Aorta (tissue), 5 donors: ENCODE measurements at regions not wholly inside any gene's neighbourhood (a gene's known extent, or its start where the extent isn't known, plus 50 kb on each side); places are given as distances from the start of the nearest gene placed in this dataset.
"Not testable (repeated sequence)": the region's sequence is repeated elsewhere in the genome, so short reads cannot be mapped to it uniquely, and the experiment has no call there.

ENCODE experiments used
- ATAC-seq: fragments of 200-7000 bp; cut with Tn5 transposase; one replicate; pipeline ENCODE4 v1.9.1; 2022; ENCODE audit warnings: moderate library complexity; ENCODE audit not compliant: low FRiP score
- DNase-seq, 2 donors: peaks; one replicate each; pipeline ENCODE4 v3.0.0-alpha.2; 2020
- H3K27ac ChIP-seq, 2 donors: one replicate each; pipeline ENCODE4 v1.5.1; 2013; ENCODE audit warnings: low read length in 2 of 2, mild to moderate bottlenecking in 2 of 2, moderate library complexity in 2 of 2, control low read depth in 1 of 2, inconsistent platforms in 1 of 2, low read depth in 1 of 2
- H3K27me3 ChIP-seq, 2 donors: one replicate each; pipeline ENCODE4 v1.6.1; 2013; ENCODE audit warnings: control low read depth in 1 of 2, low read length in 1 of 2, mild to moderate bottlenecking in 1 of 2, moderate library complexity in 1 of 2; ENCODE audit not compliant: insufficient read depth in 2 of 2, control insufficient read depth in 1 of 2
- H3K36me3 ChIP-seq, 2 donors: one replicate each; pipeline ENCODE4 v1.6.1; 2013; ENCODE audit warnings: control low read depth in 1 of 2, low read length in 1 of 2, mild to moderate bottlenecking in 1 of 2; ENCODE audit not compliant: insufficient read depth in 2 of 2, control insufficient read depth in 1 of 2
- H3K4me1 ChIP-seq, 2 donors: one replicate each; pipeline ENCODE4 v1.6.1; 2013; ENCODE audit warnings: low read length in 2 of 2, control low read depth in 1 of 2, mild to moderate bottlenecking in 1 of 2, moderate library complexity in 1 of 2; ENCODE audit not compliant: insufficient read depth in 2 of 2, control insufficient read depth in 1 of 2
- H3K4me3 ChIP-seq, 2 donors: one replicate each; pipeline ENCODE4 v1.5.1; 2013; ENCODE audit warnings: low read length in 2 of 2, control low read depth in 1 of 2, mild to moderate bottlenecking in 1 of 2
- H3K9me3 ChIP-seq: one replicate; pipeline ENCODE4 v1.6.1; 2013; ENCODE audit warnings: mild to moderate bottlenecking, low read length; ENCODE audit not compliant: control insufficient read depth
- WGBS, 2 donors: extraction: QIAGEN DNeasy Blood & Tissue Kit; methylation state at CpG; one replicate each; pipeline ENCODE4 v1.1.7; 2013; 5-methylcytosine and 5-hydroxymethylcytosine counted together
- intact Hi-C, 2 donors: fragments of 100-400 bp; cut with DNase I; formaldehyde crosslinking; loops; one replicate each; pipeline versions ENCODE4 v1.14.2 to v1.15.0; 2022
- donor health status: healthy with polysubstance abuse.
- donor health status: Bipolar disorder and iron deficiency.
- donor health status: DM: no; HTN: no; CAD: no.
- donor health status: DM: no; HTN: no; CAD: no.
- donor health status: DM: yes; HTN: yes; CAD: no.

DNA sequence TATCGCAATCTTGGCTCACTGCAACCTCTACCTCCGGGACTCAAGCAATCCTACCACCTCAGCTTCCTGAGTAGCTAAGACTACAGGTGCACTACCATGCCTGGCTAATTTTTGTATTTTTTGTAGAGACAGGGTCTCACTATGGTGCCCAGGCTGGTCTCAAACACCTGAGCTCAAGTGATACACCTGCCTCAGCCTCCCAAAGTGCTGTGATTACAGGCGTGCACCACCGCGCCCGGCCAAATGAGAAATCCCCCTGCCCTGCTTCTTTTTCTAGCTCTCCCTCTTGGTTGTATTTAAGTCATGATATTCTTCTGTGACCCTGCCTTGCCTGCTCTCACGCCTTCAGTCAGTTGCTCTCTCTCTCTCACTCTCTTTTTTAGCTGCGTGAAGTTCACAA is 157.0 kb upstream of the SH3BP4 start:
- no peak overlapping the region for H3K27ac ChIP-seq
- no peaks in the 10 kb centered on the region for H3K9me3 ChIP-seq
- ATAC-seq (no peak), DNase-seq (no peak)
- intact Hi-C loops, result no loop called here
- no peaks in the 10 kb centered on the region for H3K36me3 ChIP-seq
- H3K27me3 ChIP-seq, result no peaks in the 10 kb centered on the region
- no peak overlapping the region for H3K4me3 ChIP-seq
- 91 to 92% methylated on average over 8 of the region's 8 CpGs for WGBS, 2 donors
- H3K4me1 ChIP-seq, result no peaks in the 10 kb centered on the region

DNA sequence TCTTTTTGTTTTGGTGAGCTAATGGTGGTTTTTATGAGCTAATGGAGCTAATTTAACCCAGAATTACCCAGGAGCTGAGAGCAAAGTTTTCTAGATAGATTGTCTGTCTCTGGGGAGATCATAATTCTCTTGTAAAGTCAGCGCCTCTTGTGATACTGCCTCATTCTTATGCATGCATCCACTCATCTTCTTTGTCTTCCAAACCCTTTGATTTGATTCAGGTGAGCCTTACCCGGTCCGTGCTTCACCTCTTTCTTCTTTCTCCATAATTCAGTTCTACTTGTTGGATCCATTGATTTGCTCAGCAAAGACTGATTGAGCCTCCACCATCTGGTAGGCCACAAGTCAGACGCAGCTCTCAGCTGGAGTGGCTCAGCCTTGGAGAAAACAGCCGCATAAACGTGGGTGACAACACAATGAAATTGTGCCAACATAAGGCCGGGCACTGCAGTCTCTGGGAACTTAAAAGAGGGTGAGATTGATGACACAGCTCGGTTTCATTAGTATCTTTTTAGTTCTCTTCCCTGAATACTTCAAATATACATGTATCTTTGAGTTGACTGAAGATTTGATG is 158.5 kb upstream of the SH3BP4 start:
- no peak overlapping the region for H3K27ac ChIP-seq
- ATAC-seq, result no peak
- intact Hi-C loops, result no loop called here

DNA sequence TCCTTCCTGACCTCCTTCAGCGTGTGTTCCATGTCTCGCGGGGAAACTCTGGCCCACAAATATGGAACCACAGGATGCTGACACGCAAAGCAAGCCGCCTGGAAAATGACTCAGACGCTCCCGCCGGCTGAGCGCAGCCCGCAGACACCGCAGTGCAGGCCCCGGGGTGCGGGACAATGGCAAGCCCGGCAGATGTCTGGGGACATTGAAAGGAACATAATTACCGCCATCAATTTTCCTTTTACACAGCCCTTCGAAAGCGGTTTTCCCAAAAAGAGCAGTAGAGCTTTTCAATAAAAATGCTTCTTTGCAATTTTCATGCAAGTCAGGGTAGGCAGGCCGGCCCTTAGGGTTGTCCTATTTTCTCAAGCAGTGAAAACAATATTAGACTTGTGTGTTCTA is 159.2 kb upstream of the SH3BP4 start:
- Histone ChIP-seq H3K4me3 (no peak overlapping the region), H3K36me3 (no peaks in the 10 kb centered on the region), H3K4me1 (no peaks in the 10 kb centered on the region), H3K27me3 (no peaks in the 10 kb centered on the region), H3K27ac (no peak overlapping the region), H3K9me3 (no peaks in the 10 kb centered on the region)
- intact Hi-C loops, result no loop called here
- ATAC-seq (no peak), DNase-seq (no peak)
- WGBS, 2 donors, result 77 to 81% methylated on average over 18 of the region's 18 CpGs

More for the DNA sequence above, 158.5 kb upstream of the SH3BP4 start:
- Histone ChIP-seq H3K36me3 (no peaks in the 10 kb centered on the region), H3K9me3 (no peaks in the 10 kb centered on the region), H3K27me3 (no peaks in the 10 kb centered on the region), H3K4me3 (no peak overlapping the region), H3K4me1 (no peaks in the 10 kb centered on the region)
- 88 to 89% methylated on average over 8 of the region's 8 CpGs for WGBS, 2 donors
- no peak for DNase-seq

DNA sequence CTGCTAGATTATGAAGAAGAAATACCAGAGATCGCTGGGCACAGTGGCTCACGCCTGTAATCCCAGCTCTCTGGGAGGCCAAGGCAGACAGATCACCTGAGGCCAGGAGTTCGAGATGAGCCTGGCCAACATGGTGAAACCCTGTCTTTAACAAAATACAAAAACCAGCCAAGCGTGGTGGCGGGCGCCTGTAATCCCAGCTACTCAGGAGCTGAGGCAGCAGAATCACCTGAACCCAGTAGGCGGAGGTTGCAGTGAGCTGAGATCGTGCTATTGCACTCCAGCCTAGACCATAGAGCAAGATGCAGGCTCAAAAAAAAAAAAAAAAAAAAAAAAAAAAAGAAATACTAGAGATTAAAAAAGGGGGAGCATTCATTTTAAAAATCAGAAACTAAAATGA is 159.7 kb upstream of the SH3BP4 start:
- DNase-seq, H3K4me1 ChIP-seq, H3K9me3 ChIP-seq, intact Hi-C loops, H3K27ac ChIP-seq, H3K4me3 ChIP-seq, H3K36me3 ChIP-seq, ATAC-seq, H3K27me3 ChIP-seq: not testable (repeated sequence)
- WGBS, 2 donors, result 96 to 97% methylated on average over 8 of the region's 8 CpGs

DNA sequence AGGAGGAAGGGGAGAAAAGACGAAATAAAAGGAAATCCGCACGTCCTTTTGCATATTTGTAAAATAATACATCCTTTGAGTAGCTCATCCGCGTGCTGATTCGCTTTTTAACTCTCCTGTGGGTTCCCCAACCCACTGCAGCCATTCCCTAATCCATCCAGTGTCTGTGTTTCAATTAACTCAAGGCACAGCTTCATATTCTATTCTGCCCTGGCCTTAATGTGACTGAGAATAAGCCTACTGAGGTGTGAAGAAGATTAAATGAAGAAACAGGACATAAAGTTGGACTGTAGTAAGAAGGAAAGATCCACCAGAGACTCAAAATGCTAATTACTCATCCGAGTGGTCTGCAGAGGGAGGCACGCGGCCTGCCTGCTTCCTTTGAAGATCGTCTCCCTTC is 161.4 kb upstream of the SH3BP4 start:
- ATAC-seq (no peak), DNase-seq (no peak)
- H3K4me1 ChIP-seq, result no peaks in the 10 kb centered on the region
- peaks cover 2% of the 10 kb centered on the region for H3K9me3 ChIP-seq
- H3K36me3 ChIP-seq, result no peaks in the 10 kb centered on the region
- no peaks in the 10 kb centered on the region for H3K27me3 ChIP-seq
- WGBS, 2 donors, result 95% methylated on average over 10 of the region's 10 CpGs
- no peak overlapping the region for H3K27ac ChIP-seq
- intact Hi-C loops, result no loop called here
- H3K4me3 ChIP-seq, result no peak overlapping the region

DNA sequence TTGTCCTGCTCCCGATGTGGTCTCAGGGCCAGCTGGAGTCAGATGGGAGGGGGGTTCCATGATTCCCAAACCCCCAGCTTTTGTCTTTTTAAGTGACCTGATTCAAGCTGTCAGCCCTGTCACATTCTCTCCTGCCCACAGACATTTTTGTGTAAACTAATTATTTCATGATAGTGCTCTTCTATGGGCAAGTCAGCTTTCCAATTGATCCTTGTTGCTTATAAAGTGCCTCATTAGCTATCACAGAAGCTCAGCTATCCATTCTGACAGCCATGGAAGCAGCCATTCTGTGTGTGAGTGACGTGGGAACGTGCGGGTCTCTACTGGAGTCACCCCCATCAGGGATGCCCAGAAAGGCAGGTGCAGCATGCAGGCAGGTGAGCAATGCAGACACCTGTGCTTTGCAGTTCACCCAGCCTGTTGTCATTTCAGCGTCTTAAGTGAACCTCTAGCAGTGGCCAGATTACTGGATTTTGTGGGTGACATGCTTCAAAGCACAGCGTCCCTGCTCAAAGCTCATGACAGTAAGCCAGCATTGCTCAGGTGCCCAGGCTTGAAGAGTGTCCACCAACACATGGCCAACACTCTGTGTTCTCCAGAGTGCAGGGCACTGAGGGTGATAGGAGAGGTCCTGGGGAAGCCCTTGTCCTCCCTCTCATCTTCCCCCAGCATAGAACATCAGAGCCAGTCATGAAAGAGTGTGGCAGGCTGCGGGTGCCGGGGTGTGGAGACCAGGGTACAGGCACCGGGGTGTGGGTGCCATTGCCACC is 162.1 kb upstream of the SH3BP4 start:
- H3K27me3 ChIP-seq, result no peaks in the 10 kb centered on the region
- 87 to 92% methylated on average over 9 of the region's 9 CpGs for WGBS, 2 donors
- ATAC-seq (no peak), DNase-seq (no peak)
- H3K36me3 ChIP-seq, result no peaks in the 10 kb centered on the region
- intact Hi-C loops, result no loop called here
- H3K9me3 ChIP-seq, result peaks cover 2% of the 10 kb centered on the region
- no peak overlapping the region for H3K4me3 ChIP-seq
- no peaks in the 10 kb centered on the region for H3K4me1 ChIP-seq
- no peak overlapping the region for H3K27ac ChIP-seq

DNA sequence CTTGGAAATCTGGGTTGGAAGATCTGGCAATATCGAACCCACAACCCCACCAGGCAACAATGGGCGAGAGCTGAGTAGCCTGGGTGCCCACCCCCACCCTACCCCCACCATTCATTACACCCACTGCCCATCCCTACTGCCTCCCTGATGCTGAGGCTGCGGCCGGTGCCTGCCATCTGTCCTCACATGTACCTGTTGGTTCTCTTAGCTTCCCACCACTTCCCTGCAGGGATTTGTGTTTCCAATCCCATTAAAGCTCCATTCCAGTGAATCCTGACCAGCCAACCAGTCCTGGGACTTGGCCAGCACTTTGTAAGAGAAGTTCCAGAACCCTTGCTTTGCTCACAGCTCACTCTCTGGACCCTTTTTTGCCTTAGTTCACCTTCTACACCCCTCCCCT is 163.0 kb upstream of the SH3BP4 start:
- Histone ChIP-seq H3K4me1 (no peaks in the 10 kb centered on the region), H3K36me3 (no peaks in the 10 kb centered on the region), H3K27me3 (no peaks in the 10 kb centered on the region), H3K27ac (no peak overlapping the region), H3K9me3 (peaks cover 2% of the 10 kb centered on the region), H3K4me3 (no peak overlapping the region)
- WGBS, 2 donors, result 89 to 95% methylated on average over 4 of the region's 4 CpGs
- ATAC-seq (no peak), DNase-seq (no peak)
- intact Hi-C loops, result no loop called here

DNA sequence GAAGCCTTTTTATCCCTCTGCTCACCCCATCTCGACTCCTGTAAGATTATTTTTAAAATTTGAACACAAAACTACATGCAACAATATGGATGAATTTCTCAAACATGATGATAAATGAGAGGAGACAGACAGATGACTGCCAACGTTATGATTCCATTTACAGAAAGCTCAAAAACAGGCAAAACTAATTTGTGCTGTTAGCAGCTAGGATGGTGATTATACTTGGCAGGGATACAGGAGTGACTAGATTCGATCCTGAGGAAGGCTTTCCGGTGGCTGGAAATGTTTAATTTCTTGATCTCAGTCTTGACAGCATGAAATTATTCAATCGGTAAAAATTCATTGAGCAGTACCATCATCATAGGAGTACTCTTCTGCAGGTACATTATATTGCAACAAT is 163.4 kb upstream of the SH3BP4 start:
- Histone ChIP-seq H3K4me3 (no peak overlapping the region), H3K9me3 (peaks cover 4% of the 10 kb centered on the region), H3K27ac (no peak overlapping the region), H3K4me1 (no peaks in the 10 kb centered on the region), H3K36me3 (no peaks in the 10 kb centered on the region), H3K27me3 (no peaks in the 10 kb centered on the region)
- intact Hi-C loops, result no loop called here
- ATAC-seq (no peak), DNase-seq (no peak)
- WGBS, 2 donors, result 54 to 57% methylated on average over 5 of the region's 5 CpGs

DNA sequence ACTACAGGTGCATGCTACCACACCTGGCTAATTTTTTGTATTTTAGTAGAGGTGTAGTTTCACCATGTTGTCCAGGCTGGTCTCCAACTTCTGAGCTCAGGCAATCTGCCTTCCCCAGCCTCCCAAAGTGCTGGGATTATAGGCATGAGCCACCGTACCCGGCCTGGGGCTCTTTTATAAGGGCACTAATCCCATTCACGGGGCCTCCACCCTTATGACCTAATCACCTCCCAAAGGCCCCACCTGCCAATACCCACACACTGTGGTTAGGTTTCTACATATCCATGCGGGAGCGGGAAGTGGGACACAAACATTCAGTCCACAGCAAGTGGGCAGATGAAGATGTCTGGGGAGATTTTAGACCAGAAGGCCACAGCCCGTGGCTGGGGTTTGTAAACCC is 164.7 kb upstream of the SH3BP4 start:
- Histone ChIP-seq H3K4me3 (no peak overlapping the region), H3K27ac (no peak overlapping the region), H3K4me1 (no peaks in the 10 kb centered on the region), H3K36me3 (no peaks in the 10 kb centered on the region), H3K9me3 (peaks cover 4% of the 10 kb centered on the region), H3K27me3 (no peaks in the 10 kb centered on the region)
- intact Hi-C loops, result no loop called here
- DNase-seq, result no peak
- no peak for ATAC-seq
- WGBS, 2 donors, result 85 to 87% methylated on average over 6 of the region's 6 CpGs
